ENCODE measurements at regions not wholly inside any gene's neighbourhood (a gene's known extent, or its start where the extent isn't known, plus 50 kb on each side); places are given as distances from the start of the nearest gene placed in this dataset.

GRCh38 chr2:104703669-104704068 is 150.2 kb upstream of the POU3F3 start:
- TF ChIP-seq CTCF (IDR thresholded peaks at IDR 0.05; ENCODE audit: poor library complexity) (no peak), EZH2phosphoT487 (IDR thresholded peaks at IDR 0.05; ENCODE audit: low read depth, severe bottlenecking, unreplicated experiment) (no peak), EZH2 (IDR thresholded peaks at IDR 0.05; ENCODE audit: borderline replicate concordance) (no peak)
